IPS-20b (cell line): ENCODE measurements at regions not wholly inside any gene's neighbourhood (a gene's known extent, or its start where the extent isn't known, plus 50 kb on each side); places are given as distances from the start of the nearest gene placed in this dataset.
"Not testable (repeated sequence)": the region's sequence is repeated elsewhere in the genome, so short reads cannot be mapped to it uniquely, and the experiment has no call there.

ENCODE experiments used
- H3K27ac ChIP-seq: one replicate; pipeline ENCODE4 v1.5.1; 2013; ENCODE audit warnings: low read length
- H3K27me3 ChIP-seq: 2 replicates; pipeline ENCODE4 v1.6.1; 2013; ENCODE audit warnings: mild to moderate bottlenecking, low read length, inconsistent platforms; ENCODE audit not compliant: insufficient read depth
- H3K36me3 ChIP-seq: 2 replicates; pipeline ENCODE4 v1.6.1; 2013; ENCODE audit warnings: low read depth, mild to moderate bottlenecking, inconsistent platforms, low read length, moderate library complexity; ENCODE audit not compliant: insufficient read depth
- H3K4me1 ChIP-seq: 2 replicates; pipeline ENCODE4 v1.6.1; 2013; ENCODE audit warnings: mild to moderate bottlenecking, control low read depth, inconsistent platforms, low read length, moderate library complexity; ENCODE audit not compliant: insufficient read depth
- H3K4me3 ChIP-seq: 2 replicates; pipeline ENCODE4 v1.5.1; 2013; ENCODE audit warnings: mild to moderate bottlenecking, low read length, inconsistent platforms
- H3K9ac ChIP-seq: 2 replicates; pipeline ENCODE4 v1.6.1; 2013; ENCODE audit warnings: low read depth, mild to moderate bottlenecking, inconsistent platforms, low read length, moderate library complexity
- H3K9me3 ChIP-seq: 2 replicates; pipeline ENCODE4 v1.6.1; 2013; ENCODE audit warnings: mild to moderate bottlenecking, low read depth, low read length, inconsistent platforms; ENCODE audit not compliant: insufficient read depth

DNA sequence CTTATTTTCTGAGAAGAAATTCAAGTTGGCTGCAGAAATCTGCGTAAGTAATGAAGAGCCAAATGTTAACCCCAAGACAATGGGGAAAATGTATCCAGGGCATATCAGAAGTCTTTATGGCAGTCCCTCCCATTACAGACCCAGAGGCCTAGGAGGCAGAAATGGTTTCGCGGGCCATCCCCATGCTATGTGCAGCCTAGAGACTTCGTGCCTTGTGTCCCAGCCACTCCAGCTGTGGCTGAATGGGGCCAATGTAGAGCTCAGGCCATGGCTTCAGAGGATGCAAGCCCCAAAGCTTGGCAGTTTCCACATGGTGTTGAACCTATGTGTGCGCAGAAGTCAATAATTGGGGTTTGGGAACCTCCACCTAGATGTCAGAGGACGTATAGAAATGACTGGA, 131.9 kb downstream of the GPR37 start:
- H3K4me1 ChIP-seq, result peaks cover 14% of the 10 kb centered on the region; the same call in 1 of the 2 replicates
- H3K9ac ChIP-seq, result no peak overlapping the region
- H3K4me3 ChIP-seq, result no peak overlapping the region
- no peak overlapping the region for H3K27ac ChIP-seq
- H3K9me3 ChIP-seq, result no peaks in the 10 kb centered on the region; the same call in 1 of the 2 replicates
- H3K27me3 ChIP-seq, result no peaks in the 10 kb centered on the region
- H3K36me3 ChIP-seq, result no peaks in the 10 kb centered on the region

DNA sequence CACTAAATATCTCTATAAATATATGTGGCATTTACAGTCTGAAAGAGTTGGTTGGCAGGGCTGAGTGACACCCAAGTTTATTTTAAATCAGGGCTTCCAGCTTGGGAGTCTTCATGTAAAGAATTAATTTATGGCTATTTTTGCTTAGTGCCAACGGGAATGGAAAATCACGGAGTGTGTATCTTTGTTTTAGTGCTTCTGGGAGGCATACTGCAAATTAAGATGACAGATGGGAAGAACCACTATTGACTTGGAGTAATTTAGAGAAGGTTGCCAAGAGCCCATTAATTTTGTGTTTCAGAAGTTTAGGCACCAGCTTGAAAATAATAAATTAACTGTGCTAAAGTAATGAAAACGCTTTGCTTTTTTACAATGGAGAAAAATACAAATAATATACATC, 135.2 kb downstream of the GPR37 start:
- Histone ChIP-seq H3K4me3 (no peak overlapping the region), H3K9me3 (no peaks in the 10 kb centered on the region; the same call in 1 of the 2 replicates), H3K4me1 (peaks cover under 1% of the 10 kb centered on the region; the same call in 1 of the 2 replicates), H3K27ac (no peak overlapping the region), H3K27me3 (no peaks in the 10 kb centered on the region), H3K9ac (no peak overlapping the region), H3K36me3 (no peaks in the 10 kb centered on the region)

DNA sequence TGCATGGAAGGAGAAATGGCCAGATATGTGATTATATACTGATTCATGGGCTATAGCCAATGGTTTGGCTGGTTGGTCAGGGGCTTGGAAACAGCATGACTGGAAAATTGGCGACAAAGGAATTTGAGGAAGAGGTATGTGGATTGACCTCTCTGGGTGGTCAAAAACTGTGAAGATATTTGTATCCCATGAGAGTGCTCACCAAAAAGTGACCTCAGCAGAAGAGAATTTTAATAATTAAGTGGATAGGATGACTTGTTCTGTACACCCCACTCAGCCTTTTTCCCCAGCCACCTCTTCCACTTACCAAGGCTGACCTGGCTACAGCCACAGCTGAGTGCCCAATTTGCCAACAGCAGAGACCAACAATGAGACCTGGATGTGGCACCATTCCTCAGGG, 146.7 kb downstream of the GPR37 start:
- H3K27me3 ChIP-seq, result no peaks in the 10 kb centered on the region
- no peak overlapping the region for H3K4me3 ChIP-seq
- no peak overlapping the region for H3K27ac ChIP-seq
- no peak overlapping the region for H3K9ac ChIP-seq
- no peaks in the 10 kb centered on the region for H3K4me1 ChIP-seq
- H3K36me3 ChIP-seq, result no peaks in the 10 kb centered on the region
- H3K9me3 ChIP-seq, result no peaks in the 10 kb centered on the region

DNA sequence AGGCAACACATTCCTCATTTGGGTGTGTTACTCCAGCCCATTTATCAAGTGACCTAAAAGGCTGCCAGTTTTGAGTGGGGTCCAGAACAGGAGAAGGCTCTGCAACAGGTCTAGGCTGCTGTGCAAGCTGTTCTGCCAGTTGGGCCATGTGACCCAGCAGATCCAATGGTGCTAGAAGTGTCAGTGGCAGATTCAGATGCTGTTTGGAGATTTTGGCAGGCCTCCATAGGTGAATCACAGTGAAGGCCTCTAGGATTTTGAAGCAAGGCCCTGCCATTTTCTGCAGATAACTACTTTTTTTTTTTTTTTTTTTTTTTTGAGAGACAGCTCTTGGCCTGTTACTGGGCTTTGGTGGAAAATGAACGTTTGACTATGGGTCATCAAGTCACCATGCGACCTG, 147.5 kb downstream of the GPR37 start:
- H3K27ac ChIP-seq, H3K9me3 ChIP-seq, H3K27me3 ChIP-seq, H3K4me1 ChIP-seq, H3K4me3 ChIP-seq, H3K36me3 ChIP-seq, H3K9ac ChIP-seq: not testable (repeated sequence)

DNA sequence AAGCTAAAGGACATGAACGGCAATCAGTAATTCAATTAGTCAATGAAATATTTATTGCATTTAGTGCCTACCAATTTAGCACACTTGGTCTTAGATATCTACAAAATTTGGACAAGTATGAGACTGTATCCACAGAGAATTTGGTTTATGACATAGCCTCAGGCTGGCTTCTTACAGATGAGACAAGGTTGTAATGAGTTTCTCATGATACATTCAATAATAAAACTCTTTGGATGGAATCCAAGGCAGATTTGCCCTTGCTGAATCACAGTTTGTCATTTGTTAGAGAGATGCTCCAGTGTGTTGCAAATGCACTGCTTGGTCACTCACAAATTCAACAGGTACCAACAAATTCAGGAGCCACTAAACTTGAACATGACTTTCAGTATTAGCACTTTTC, 162.5 kb downstream of the GPR37 start:
- Histone ChIP-seq H3K4me3 (no peak overlapping the region), H3K9ac (no peak overlapping the region), H3K36me3 (no peaks in the 10 kb centered on the region), H3K27me3 (no peaks in the 10 kb centered on the region), H3K9me3 (no peaks in the 10 kb centered on the region), H3K27ac (no peak overlapping the region), H3K4me1 (no peaks in the 10 kb centered on the region)

DNA sequence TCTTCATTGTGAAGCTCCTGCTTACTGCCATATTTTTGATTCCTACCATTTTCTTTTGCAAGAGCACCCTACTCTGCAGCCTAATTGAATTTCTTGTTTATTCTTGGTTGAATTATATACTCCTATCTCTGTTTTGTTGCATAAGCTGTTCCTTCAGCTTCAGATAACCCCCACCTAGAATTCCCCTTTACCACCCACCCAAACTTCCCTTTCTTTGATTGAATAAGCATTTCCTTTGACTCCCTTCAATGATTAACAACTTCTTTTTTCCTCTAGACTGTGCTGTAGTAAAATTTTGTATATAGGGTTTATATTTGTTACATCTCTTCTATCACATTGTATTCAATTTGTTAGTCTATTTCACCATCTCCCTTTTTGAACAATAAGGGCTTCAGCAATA, 168.1 kb downstream of the GPR37 start:
- H3K4me3 ChIP-seq, result no peak overlapping the region
- H3K9ac ChIP-seq, result no peak overlapping the region
- no peaks in the 10 kb centered on the region for H3K27me3 ChIP-seq
- no peaks in the 10 kb centered on the region for H3K4me1 ChIP-seq
- H3K9me3 ChIP-seq, result no peaks in the 10 kb centered on the region
- H3K27ac ChIP-seq, result no peak overlapping the region
- H3K36me3 ChIP-seq, result no peaks in the 10 kb centered on the region

DNA sequence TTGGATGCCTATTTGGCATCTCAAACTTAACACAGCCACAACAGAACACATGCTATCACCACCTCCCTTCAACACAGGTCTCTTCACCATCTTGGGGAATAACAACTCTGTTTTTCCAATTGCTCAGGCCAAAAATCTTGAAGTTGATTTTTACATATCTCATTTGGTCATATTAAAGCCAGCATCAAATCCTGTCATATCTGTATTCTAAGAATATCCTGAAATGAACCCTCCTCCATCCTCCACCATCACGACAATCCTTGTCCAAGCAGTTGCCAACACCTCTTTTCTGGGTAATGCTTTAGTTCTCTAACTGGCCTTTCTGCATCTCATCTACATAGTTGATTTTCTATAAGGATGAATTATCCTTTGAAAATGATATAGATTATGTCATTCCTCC, 168.7 kb downstream of the GPR37 start:
- no peaks in the 10 kb centered on the region for H3K4me1 ChIP-seq
- H3K27me3 ChIP-seq, result no peaks in the 10 kb centered on the region
- H3K9me3 ChIP-seq, result no peaks in the 10 kb centered on the region
- no peaks in the 10 kb centered on the region for H3K36me3 ChIP-seq
- H3K9ac ChIP-seq, result no peak overlapping the region
- H3K4me3 ChIP-seq, result no peak overlapping the region
- H3K27ac ChIP-seq, result no peak overlapping the region

DNA sequence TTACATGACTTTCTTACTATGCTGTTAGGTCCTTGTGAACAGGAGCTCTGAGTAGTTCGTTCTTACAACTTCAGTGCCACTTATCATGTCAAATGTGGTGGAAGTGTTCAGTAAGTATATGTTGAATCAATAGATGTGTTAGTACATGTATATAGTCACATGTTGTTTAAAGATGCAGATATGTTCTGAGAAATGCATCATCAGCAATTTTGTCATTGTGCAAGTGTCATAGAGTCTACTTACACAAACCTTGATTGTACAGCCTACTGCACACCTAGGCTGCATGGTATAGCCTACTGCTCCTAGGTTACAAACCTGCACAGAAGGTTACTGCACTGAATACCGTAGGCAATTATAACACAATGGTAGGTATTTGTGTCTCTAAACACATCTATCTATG, 174.8 kb downstream of the GPR37 start:
- H3K4me1 ChIP-seq, result no peaks in the 10 kb centered on the region
- H3K9me3 ChIP-seq, result no peaks in the 10 kb centered on the region
- H3K27me3 ChIP-seq, result no peaks in the 10 kb centered on the region
- H3K4me3 ChIP-seq, result no peak overlapping the region
- H3K9ac ChIP-seq, result no peak overlapping the region
- no peaks in the 10 kb centered on the region for H3K36me3 ChIP-seq
- H3K27ac ChIP-seq, result no peak overlapping the region

DNA sequence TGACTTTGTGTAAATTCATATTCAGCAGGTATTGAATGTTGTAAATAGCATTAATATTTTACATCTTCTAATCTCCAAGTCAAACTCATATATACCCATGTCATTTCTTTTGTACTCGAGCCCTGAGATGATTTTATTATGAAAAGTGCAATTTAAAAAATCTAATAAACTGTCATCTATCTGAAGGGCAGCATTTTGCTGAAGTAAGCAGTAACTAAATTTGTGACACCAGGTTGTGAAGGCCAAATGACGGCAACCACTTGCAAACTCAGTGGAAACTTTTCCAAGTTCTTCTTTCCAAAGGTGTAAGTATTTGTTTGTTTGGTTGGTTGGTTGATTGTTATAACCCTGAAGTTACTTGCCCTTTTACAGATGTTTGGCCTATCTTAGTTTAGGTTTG, 188.3 kb downstream of the GPR37 start:
- no peak overlapping the region for H3K9ac ChIP-seq
- H3K9me3 ChIP-seq, result no peaks in the 10 kb centered on the region
- no peaks in the 10 kb centered on the region for H3K36me3 ChIP-seq
- no peaks in the 10 kb centered on the region for H3K4me1 ChIP-seq
- H3K27ac ChIP-seq, result no peak overlapping the region
- H3K27me3 ChIP-seq, result no peaks in the 10 kb centered on the region
- no peak overlapping the region for H3K4me3 ChIP-seq

DNA sequence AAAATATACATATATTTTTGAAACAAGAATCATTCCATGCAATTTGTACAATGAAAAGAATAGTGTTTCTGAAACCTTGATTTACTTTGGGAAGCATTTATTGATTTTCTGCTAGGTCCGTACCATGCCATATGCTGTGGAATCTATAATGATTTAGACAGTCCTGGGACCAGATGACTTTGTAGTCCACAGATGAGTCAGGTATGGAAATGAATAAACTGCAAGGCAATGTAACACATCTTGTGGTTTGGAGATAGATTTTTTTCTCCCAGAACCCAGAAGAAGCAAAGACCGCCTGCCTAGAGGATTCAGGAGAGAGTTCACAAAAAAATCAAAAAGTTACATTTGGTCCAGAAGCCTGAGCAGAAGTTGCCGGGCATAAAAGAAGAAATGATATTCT, 190.4 kb downstream of the GPR37 start:
- H3K4me1 ChIP-seq, result no peaks in the 10 kb centered on the region
- H3K27ac ChIP-seq, result no peak overlapping the region
- H3K9me3 ChIP-seq, result no peaks in the 10 kb centered on the region
- no peak overlapping the region for H3K9ac ChIP-seq
- H3K27me3 ChIP-seq, result no peaks in the 10 kb centered on the region
- H3K4me3 ChIP-seq, result no peak overlapping the region
- H3K36me3 ChIP-seq, result no peaks in the 10 kb centered on the region

DNA sequence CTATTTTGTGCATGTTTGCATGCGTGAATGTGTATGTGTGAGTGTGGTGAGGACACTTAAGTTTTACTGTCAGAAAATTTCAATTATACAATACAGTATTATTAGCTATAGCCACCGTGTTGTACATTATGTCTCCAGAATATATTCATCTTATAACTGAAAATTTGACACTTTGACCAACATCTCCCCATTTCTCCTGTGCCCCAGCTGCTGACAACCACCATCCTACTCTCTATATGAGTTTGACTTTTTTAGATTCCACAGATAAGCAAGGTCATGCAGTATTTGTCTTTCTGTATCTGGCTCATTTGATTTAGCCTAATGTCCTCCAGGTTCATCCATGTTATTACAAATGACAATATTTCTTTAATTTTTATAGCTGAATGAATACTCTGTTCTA, 195.0 kb downstream of the GPR37 start:
- Histone ChIP-seq H3K4me3 (no peak overlapping the region), H3K9ac (no peak overlapping the region), H3K27me3 (no peaks in the 10 kb centered on the region), H3K27ac (no peak overlapping the region), H3K9me3 (no peaks in the 10 kb centered on the region), H3K36me3 (no peaks in the 10 kb centered on the region), H3K4me1 (no peaks in the 10 kb centered on the region)

DNA sequence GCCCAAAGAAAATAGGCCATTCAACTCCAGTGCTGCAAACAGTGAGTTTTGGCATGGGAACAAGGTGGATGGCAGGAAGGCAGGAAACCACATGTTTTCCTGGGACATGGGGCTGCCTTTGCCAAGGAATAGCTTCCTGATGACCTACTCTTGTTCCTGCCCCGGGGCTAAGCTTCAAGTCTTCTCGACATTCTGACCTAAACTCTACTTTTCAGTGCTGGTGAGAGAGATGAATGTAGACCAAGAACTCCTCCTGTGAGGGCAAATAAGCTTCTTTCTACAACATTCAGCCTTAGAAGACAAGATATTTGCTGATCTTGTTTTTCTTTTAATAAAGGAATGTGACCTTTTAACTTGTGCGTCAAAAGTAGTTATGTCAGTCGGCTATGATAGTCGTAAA, 199.0 kb downstream of the GPR37 start:
- Histone ChIP-seq H3K36me3 (no peaks in the 10 kb centered on the region), H3K4me1 (no peaks in the 10 kb centered on the region), H3K9me3 (no peaks in the 10 kb centered on the region), H3K27ac (no peak overlapping the region), H3K9ac (no peak overlapping the region), H3K27me3 (no peaks in the 10 kb centered on the region), H3K4me3 (no peak overlapping the region)

DNA sequence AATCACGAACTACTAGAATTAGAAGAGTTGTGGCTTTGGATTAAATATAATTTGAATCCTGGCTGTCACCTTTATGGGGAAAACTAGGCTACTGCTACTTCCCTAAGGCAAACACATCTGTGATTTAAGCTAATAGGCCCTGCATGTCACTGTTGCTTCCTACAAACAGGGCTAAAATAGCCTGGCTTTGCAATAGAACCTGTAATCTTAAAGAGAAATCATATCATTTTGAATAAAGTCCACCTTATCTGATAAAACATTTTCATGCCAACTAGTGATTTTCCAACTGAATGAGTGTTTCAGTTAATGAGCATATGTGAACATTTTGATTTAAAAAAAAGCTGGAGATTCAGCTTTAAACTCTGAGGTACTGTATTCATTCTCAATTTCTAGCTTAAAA, 208.0 kb downstream of the GPR37 start:
- Histone ChIP-seq H3K9ac (no peak overlapping the region), H3K4me3 (no peak overlapping the region), H3K27ac (no peak overlapping the region), H3K36me3 (no peaks in the 10 kb centered on the region), H3K27me3 (no peaks in the 10 kb centered on the region), H3K9me3 (no peaks in the 10 kb centered on the region), H3K4me1 (no peaks in the 10 kb centered on the region)
